ENCODE measurements at regions not wholly inside any gene's neighbourhood (a gene's known extent, or its start where the extent isn't known, plus 50 kb on each side); places are given as distances from the start of the nearest gene placed in this dataset.

- H3K9me3 ChIP-seq (ENCODE audit: insufficient read depth in 2 of 2, low read depth in 1 of 2, low read length in 1 of 2) = no peaks in the 10 kb centered on the region
- no peak overlapping the region for H2BK15ac ChIP-seq (ENCODE audit: low read length)
- peaks cover 0 to 7% (median 3%) of the 10 kb centered on the region in 4 experiments; a peak in 2 of 7 replicates for H3K4me1 ChIP-seq (replicated peaks in 1 of 4; ENCODE audit: control insufficient read depth in 3 of 4, insufficient read depth in 4 of 4, low read length in 3 of 4)
- H3K27ac ChIP-seq (ENCODE audit: low read depth, low read length) = no peak overlapping the region
- H4K8ac ChIP-seq (ENCODE audit: extremely low read depth, insufficient read depth, low read length) = no peak overlapping the region
- no peak overlapping the region for H3K23ac ChIP-seq (ENCODE audit: insufficient read length)
- no peaks in the 10 kb centered on the region for H3K36me3 ChIP-seq (ENCODE audit: control insufficient read depth in 2 of 4, insufficient read depth in 4 of 4, low read length in 3 of 4)
- H3K56ac ChIP-seq (replicated peaks; ENCODE audit: insufficient read length, low read depth, low read length) = no peak overlapping the region
- no peaks in the 10 kb centered on the region for H3K23me2 ChIP-seq (ENCODE audit: low read depth, low read length)
- no peak overlapping the region for H2BK20ac ChIP-seq (ENCODE audit: low read length)
- H4K5ac ChIP-seq (ENCODE audit: insufficient read length, low read depth, low read length) = no peak overlapping the region
- CTCF ChIA-PET (ENCODE audit: partially characterized antibody) = interaction anchor here (1.0 kb wide), 1 partner anchor 8 kb away, joined by 3 read pairs; no protein-coding TSS in a partner anchor
- H2BK12ac ChIP-seq (ENCODE audit: low read depth, low read length) = no peak overlapping the region
- FAIRE-seq = no peak
- H3K4ac ChIP-seq (replicated peaks; ENCODE audit: insufficient read length, low read depth, low read length) = no peak overlapping the region
- no peak overlapping the region for H3K18ac ChIP-seq (ENCODE audit: extremely low read depth, low read length)
- H3K4me2 ChIP-seq (ENCODE audit: insufficient read depth in 1 of 2, low read depth in 2 of 2, low read length in 2 of 2) = no peak overlapping the region
- no peak overlapping the region for H2BK5ac ChIP-seq (ENCODE audit: low read depth, low read length)
- no peak overlapping the region for H4K91ac ChIP-seq (replicated peaks; ENCODE audit: insufficient read length, low read length)
- H3K9ac ChIP-seq (replicated peaks in 1 of 4; ENCODE audit: extremely low read depth in 1 of 4, low read depth in 3 of 4, low read length in 3 of 4) = no peak overlapping the region
- 54% methylated on average over 3 of the region's 3 CpGs; no CpG with 5 or more reads in 1 of the 2 experiments for WGBS, 2 experiments (ENCODE audit: extremely low coverage in 1 of 2, insufficient coverage in 1 of 2, insufficient read length in 1 of 2, insufficient replicate concordance in 2 of 2, low coverage in 1 of 2, low lambda C conversion rate in 2 of 2, missing lambda C conversion rate in 1 of 2)
- H3K79me2 ChIP-seq (ENCODE audit: control insufficient read depth in 1 of 2, insufficient read depth in 2 of 2, low read length in 2 of 2) = no peaks in the 10 kb centered on the region
- H3K27me3 ChIP-seq (replicated peaks in 1 of 4; ENCODE audit: control insufficient read depth in 3 of 4, extremely low read depth in 1 of 4, insufficient read depth in 3 of 4, low read length in 3 of 4) = no peaks in the 10 kb centered on the region; a peak in 1 of 7 replicates
- H3K79me1 ChIP-seq (ENCODE audit: low read depth, low read length) = no peaks in the 10 kb centered on the region
- no peak overlapping the region for H2AFZ ChIP-seq (ENCODE audit: low read length)
- no peak overlapping the region for H2BK120ac ChIP-seq (replicated peaks; ENCODE audit: low read depth, low read length)
- H2AK5ac ChIP-seq (ENCODE audit: low read depth, low read length) = no peak overlapping the region
- POLR2A ChIA-PET (ENCODE audit: partially characterized antibody) = no interaction called here
- no peaks in the 10 kb centered on the region for H4K20me1 ChIP-seq (replicated peaks in 1 of 2; ENCODE audit: control insufficient read depth in 1 of 2, insufficient read depth in 2 of 2, low read length in 2 of 2)
- no peak overlapping the region for H3K14ac ChIP-seq (ENCODE audit: insufficient read length)
- no peak for TF ChIP-seq SIN3A (conservative IDR thresholded peaks at IDR 0.05 in 1 of 2, IDR thresholded peaks at IDR 0.05 in 1 of 2; ENCODE audit: low read depth in 1 of 2, low read length in 2 of 2)
- no peak for TF ChIP-seq CHD2 (IDR thresholded peaks at IDR 0.05; ENCODE audit: low read length)
- TF ChIP-seq POLR2A (IDR thresholded peaks at IDR 0.05; ENCODE audit: control extremely low read depth in 1 of 2, low read depth in 2 of 2, low read length in 2 of 2) = no peak
- no peak for TF ChIP-seq KDM1A (IDR thresholded peaks at IDR 0.05; ENCODE audit: borderline replicate concordance, low read length)
- TF ChIP-seq JUND (IDR thresholded peaks at IDR 0.05; ENCODE audit: low read length) = no peak
- TF ChIP-seq BCL11A (IDR thresholded peaks at IDR 0.05; ENCODE audit: low read depth in 2 of 2, low read length in 2 of 2) = no peak
- no peak for TF ChIP-seq YY1 (IDR thresholded peaks at IDR 0.05; ENCODE audit: low read depth, low read length)
- no peak for TF ChIP-seq CBX5 (IDR thresholded peaks at IDR 0.05; ENCODE audit: low read depth, low read length)
- TF ChIP-seq CTBP2 (IDR thresholded peaks at IDR 0.05; ENCODE audit: borderline replicate concordance, insufficient read depth, insufficient read length, low read length) = no peak
- TF ChIP-seq RFX5 (IDR thresholded peaks at IDR 0.05; ENCODE audit: borderline replicate concordance, low read depth, low read length) = no peak
- DNase-seq (ENCODE audit: low read depth in 1 of 2, low spot score in 2 of 2) = no peak
- H3K4me3 ChIP-seq (ENCODE audit: extremely low read depth in 1 of 4, insufficient read depth in 2 of 4, low read depth in 3 of 4, low read length in 4 of 4) = no peak overlapping the region
Observed at GRCh38 chr5:2575292-2575691, 176.2 kb downstream of the IRX2 start.

All from H1 (cell line).